RPMI8226 (cell line): ENCODE measurements at regions not wholly inside any gene's neighbourhood (a gene's known extent, or its start where the extent isn't known, plus 50 kb on each side); places are given as distances from the start of the nearest gene placed in this dataset.
A peak's percentile ranks its signal among the peaks of the same experiment; 100 is the strongest.
"Not testable (repeated sequence)": the region's sequence is repeated elsewhere in the genome, so short reads cannot be mapped to it uniquely, and the experiment has no call there.

Experiments
- DNase-seq: peaks from one replicate; pipeline ENCODE4 v3.0.0-alpha.2; 2015

GRCh38 chr15:93932164-93932776 is 299.1 kb upstream of the MCTP2 start:
- DNase-seq = no peak

- DNase-seq = no peak
Observed at GRCh38 chr15:93929375-93930094, 301.8 kb upstream of the MCTP2 start.

DNA sequence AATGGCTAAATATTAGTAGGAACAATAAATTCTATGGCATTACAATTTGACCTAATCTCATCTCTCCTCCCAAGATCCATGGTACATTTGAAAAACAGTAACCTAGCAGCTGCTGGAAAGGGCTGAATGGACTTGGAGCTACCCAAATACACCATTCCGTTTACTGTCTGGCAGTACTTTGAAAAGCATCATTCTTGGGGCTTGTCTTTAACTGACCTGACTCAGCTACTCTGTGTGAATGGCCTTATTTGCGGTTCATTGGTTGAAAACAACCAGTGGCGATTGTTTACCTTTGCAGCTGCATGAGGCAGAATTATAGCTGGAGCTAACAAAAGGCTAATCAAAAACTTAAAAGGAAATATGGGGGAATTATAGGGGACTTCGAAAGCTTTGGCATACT is 311.2 kb upstream of the MCTP2 start:
- no peak for DNase-seq

GRCh38 chr15:93918801-93919200 is 312.6 kb upstream of the MCTP2 start:
- not testable (repeated sequence) for DNase-seq

DNA sequence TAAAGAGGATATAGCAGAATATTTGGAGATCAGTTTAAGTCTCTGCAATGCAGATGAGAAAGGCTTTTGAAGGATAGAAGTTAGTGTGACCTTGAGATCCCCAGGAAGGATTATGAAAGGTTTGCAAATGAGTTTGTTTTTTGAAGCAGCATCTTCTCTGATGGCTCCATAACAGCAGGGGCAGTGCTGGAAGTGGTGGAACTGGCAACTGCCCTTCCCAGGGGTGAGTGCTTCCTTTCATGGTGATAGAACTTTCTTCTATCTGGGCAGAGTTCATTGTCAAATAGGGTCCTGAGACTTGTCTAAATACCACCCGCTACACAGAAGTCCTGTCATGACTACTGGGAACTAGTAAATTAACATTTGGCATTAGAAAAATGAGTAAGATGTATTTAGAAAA is 314.2 kb upstream of the MCTP2 start:
- DNase-seq = no peak

DNA sequence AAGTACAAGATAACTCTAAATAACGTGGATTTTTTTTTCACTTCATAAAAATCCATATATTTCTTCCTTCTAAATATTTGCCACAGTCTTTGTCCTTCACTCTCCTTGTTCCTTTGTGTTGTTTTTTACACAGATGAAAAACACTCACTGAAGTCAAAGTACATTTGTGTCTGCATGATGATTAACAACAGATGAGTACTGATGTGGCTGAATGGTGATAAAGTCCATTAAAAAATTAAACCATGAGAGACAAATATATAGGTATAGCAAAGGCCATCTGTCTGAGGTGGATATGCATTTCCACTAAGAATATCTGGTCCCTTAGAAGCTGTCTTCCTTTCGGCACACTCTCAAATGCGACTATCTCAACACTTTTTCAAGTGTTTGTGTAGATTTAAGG is 317.5 kb upstream of the MCTP2 start:
- DNase-seq = no peak

GRCh38 chr15:93913310-93913709 is 318.1 kb upstream of the MCTP2 start:
- peak; percentile 18 for DNase-seq

- peak; percentile 78 for DNase-seq
Observed at GRCh38 chr15:93900476-93901400, 330.6 kb upstream of the MCTP2 start.

DNA sequence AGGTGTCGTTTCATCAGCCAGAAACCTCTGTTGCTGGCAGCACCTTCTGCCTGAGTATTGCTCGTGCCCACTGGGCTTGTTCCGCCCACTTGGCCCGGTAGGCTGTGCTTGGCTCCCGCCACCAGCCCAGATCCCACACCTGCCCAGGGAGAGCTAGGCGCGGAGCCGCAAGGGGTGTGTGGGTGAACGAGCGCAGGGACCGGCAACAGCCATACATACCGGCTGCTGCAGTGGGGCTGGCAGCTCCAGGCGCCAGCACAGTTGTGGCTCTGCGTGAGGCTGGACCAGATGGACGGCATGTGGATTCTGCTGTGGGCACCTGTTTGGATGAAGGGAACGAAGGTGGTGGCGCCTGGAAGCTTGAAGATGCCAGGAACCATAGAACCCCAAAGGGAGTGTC is 331.5 kb upstream of the MCTP2 start:
- peak; percentile 4 for DNase-seq

GRCh38 chr15:93897377-93897776 is 334.0 kb upstream of the MCTP2 start:
- DNase-seq = no peak

DNA sequence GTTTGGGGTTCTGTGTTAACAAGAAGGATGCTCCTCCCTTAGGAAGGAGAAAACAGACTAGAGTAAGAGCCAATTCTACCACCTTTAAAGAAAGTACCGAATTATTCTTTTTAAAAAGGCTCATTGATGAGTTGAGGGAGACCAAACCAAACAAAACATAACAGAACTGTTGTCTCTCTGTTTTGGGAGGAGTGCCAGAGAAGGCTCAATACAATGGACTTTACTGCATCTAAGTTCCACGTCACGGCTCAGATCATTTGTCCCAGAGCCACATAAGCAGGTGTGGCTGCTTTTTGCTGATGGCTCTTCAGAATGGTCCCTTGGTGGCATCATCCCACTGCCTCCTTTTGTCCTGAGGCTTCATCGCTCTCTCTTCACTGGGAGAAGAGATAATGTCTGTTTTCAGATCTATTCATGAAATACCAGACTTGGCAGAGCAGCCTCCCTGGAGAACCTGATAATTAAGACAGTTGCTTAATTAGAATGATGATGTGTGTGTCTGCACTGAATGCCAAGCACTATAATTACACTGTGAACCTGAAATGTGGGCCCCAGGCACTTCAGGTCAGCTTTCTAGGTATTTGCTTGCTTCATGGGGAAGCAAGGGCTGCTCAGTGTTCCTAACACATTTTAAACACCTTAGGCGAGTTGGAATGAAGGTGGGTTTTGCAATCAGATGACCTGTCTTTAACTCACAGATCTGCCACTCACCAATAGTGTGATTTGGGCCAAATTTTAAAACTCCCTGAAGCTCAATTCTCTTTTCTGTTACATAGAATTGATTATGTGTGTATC is 335.2 kb upstream of the MCTP2 start:
- no peak for DNase-seq

- DNase-seq = no peak
Observed at GRCh38 chr15:93894438-93895036, 336.8 kb upstream of the MCTP2 start.

GRCh38 chr15:93887151-93887550 is 344.2 kb upstream of the MCTP2 start:
- no peak for DNase-seq

DNA sequence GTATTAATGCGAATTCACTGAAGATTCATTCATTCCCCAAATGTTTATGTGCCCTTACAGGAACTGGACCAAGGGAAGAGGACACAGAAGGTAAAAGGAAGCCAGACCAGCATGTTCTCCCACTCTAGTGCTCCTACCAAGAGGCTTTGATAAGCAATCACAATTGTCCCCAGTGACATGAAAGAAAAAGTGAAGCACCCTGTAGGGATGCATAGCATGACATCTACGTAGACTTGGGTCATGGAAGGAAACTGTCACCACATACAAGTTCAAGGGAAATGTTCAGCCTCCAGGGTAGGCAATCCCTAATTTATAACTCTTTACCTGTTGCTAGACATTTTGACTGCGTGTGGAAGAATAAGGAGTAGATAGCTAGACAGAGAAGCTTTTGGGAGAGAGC is 348.6 kb upstream of the MCTP2 start:
- DNase-seq = no peak

DNA sequence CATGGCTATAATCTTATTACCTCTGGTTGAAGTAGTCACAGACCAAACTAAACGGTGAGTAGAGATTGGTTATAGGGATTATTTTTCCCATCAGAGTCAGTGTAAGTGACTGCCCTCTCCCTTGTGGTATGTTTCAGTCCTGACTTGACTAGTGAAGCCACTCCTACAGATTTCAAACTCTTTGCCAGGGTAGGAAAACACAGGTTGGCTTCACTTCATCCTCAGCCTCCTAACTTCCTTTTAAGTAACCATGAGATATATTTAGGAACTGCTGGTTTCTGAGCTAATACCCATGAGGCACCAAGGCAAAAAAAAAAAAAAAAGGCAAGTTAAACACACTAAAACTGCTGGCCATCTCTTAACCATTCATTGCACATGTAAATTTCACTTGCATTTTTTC is 349.2 kb upstream of the MCTP2 start:
- DNase-seq = no peak

- DNase-seq = no peak
Observed at GRCh38 chr15:93881310-93881709, 350.1 kb upstream of the MCTP2 start.

DNA sequence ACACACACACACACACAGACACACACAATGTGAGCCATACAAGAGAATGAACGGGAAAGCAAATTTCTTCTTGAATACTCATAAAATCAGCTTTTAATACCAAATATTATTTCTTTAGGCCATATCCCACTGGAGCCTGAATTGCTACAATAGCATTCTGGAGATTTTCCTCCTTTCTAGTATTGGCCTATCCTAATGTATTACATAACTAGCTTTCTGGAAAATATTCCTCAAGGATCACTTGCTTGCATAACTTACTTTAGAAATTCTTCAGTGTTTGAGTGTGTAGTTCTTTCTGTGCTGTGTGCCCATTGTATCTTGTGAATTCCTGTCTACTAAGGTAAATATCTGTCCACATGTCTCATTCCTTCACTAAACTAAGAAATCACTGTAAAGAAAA is 351.0 kb upstream of the MCTP2 start:
- DNase-seq = no peak

DNA sequence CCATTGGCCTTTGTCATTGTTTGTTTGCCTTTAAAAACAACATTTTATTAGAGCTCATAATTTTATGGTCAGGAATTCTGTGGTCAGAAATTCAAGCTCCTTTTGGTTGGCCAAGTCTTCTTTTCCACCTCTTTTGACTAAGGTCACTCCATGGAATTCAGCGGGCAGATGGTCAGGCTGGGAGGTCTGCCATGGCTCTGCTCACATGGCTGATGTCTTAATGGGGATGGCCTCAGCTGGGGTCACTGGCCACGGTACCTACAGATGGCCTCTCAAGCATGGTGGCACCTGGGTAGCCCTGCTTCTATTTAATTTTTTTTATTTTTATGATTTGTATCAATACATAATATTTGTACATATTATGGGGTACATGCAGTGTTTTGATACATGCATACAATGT is 360.8 kb upstream of the MCTP2 start:
- no peak for DNase-seq

GRCh38 chr15:93866948-93867347 is 364.4 kb upstream of the MCTP2 start:
- DNase-seq = no peak

DNA sequence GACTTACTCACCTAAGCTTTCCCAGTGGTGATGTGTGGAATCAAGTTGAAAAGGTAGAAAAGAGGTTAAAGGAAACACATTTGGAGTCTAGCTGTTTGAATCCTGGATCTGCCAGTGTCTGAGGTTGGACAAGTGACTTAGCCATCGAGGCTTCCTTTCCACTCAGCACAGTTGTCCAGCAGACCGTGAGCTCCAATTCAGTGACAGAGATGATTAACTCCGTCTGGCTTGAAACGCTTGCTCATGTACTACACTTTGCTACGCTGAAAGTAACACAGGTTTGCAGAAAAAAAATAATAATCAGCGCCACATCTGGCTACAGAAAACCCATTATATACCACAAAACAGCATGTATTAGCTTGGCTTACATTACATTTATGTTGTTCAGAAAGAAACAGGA is 364.9 kb upstream of the MCTP2 start:
- DNase-seq = no peak

DNA sequence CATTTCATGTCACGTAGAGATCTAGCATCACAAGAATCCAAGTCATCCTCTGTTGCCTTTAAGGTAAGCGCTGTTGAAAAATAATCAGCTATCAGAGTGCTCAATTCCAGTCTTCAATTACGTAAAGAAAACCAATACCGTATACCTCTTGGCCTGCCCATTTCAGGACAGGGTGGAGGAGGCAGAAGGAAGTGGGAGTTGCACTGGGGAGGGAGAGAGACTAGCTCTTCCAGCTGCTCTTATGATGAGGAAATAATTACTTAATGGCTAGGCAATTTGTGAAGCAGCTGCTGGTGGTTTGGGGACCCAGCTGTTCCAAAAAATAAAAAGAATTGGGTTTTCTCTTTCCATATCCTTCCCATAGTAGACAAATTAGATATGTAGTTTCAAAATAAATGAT is 365.8 kb upstream of the MCTP2 start:
- no peak for DNase-seq

DNA sequence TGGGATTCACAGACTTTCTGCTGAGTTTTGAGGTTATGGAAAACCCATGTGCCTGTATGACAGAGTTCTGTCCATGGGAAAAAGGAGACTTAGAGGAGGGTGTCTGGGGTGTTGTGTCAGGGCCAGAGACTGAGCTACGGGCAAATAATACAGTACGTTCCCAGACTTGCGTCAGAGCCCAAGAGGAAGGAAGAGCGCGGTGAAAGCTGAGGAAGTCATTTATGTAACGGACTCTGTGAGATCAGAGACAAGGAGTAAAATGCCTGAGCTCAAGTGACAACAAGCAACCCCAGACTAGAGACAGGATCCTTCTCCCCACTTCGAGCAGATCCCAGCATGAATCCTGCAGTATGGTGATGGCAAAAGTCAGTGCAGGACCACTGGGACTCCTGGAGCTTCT is 368.6 kb upstream of the MCTP2 start:
- no peak for DNase-seq
